Trophoblast cell (in vitro differentiated cells and primary cell): ENCODE measurements at regions not wholly inside any gene's neighbourhood (a gene's known extent, or its start where the extent isn't known, plus 50 kb on each side); places are given as distances from the start of the nearest gene placed in this dataset.

ENCODE experiments used
- DNase-seq, 2 donors: peaks; one replicate each; pipeline ENCODE4 v3.0.0-alpha.2; 2016
- H2AFZ ChIP-seq: 2 replicates; pipeline ENCODE4 v1.6.1; 2013; ENCODE audit warnings: low read length, moderate library complexity, mild to moderate bottlenecking; ENCODE audit not compliant: insufficient read depth, poor library complexity
- H2AK5ac ChIP-seq: 2 replicates; pipeline ENCODE4 v1.6.1; 2013; ENCODE audit warnings: mild to moderate bottlenecking, low read length
- H2BK120ac ChIP-seq: 2 replicates; pipeline ENCODE4 v1.6.1; 2013; ENCODE audit warnings: low read length, mild to moderate bottlenecking, moderate library complexity; ENCODE audit not compliant: insufficient read depth, poor library complexity
- H2BK12ac ChIP-seq: 2 replicates; pipeline ENCODE4 v1.6.1; 2013; ENCODE audit warnings: mild to moderate bottlenecking, low read length, moderate library complexity
- H2BK5ac ChIP-seq: 2 replicates; pipeline ENCODE4 v1.6.1; 2013; ENCODE audit warnings: low read length, low read depth, moderate library complexity, mild to moderate bottlenecking; ENCODE audit not compliant: poor library complexity
- H3K14ac ChIP-seq: 2 replicates; pipeline ENCODE4 v1.6.1; 2013; ENCODE audit warnings: mild to moderate bottlenecking, low read length
- H3K18ac ChIP-seq: 2 replicates; pipeline ENCODE4 v1.6.1; 2013; ENCODE audit warnings: mild to moderate bottlenecking, low read length
- H3K23ac ChIP-seq: 2 replicates; pipeline ENCODE4 v1.6.1; 2013; ENCODE audit warnings: low read length
- H3K27ac ChIP-seq: 2 replicates; pipeline ENCODE4 v1.5.1; 2013; ENCODE audit warnings: low read depth, mild to moderate bottlenecking, inconsistent platforms, low read length, moderate library complexity
- H3K27me3 ChIP-seq: 2 replicates; pipeline ENCODE4 v1.6.1; 2013; ENCODE audit warnings: inconsistent platforms, mild to moderate bottlenecking, low read length, moderate library complexity; ENCODE audit not compliant: insufficient read depth
- H3K36me3 ChIP-seq, 2 experiments: 1 replicate in 1 of 2; 2 replicates in 1 of 2; pipeline ENCODE4 v1.6.1; 2013; ENCODE audit warnings: low read length in 2 of 2, mild to moderate bottlenecking in 2 of 2, moderate library complexity in 1 of 2; ENCODE audit not compliant: insufficient read depth in 2 of 2, control insufficient read depth in 1 of 2
- H3K4ac ChIP-seq: 2 replicates; pipeline ENCODE4 v1.6.1; 2013; ENCODE audit warnings: low read depth, mild to moderate bottlenecking, low read length, moderate library complexity
- H3K4me1 ChIP-seq, 2 experiments: 1 replicate in 1 of 2; 2 replicates in 1 of 2; pipeline ENCODE4 v1.6.1; 2013; ENCODE audit warnings: low read length in 2 of 2, mild to moderate bottlenecking in 2 of 2, moderate library complexity in 1 of 2; ENCODE audit not compliant: insufficient read depth in 2 of 2, control insufficient read depth in 1 of 2
- H3K4me2 ChIP-seq: 2 replicates; pipeline ENCODE4 v1.6.1; 2013; ENCODE audit warnings: inconsistent platforms, mild to moderate bottlenecking, low read length, moderate library complexity
- H3K4me3 ChIP-seq: 2 replicates; pipeline ENCODE4 v1.5.1; 2013; ENCODE audit warnings: mild to moderate bottlenecking, low read depth, low read length, inconsistent platforms
- H3K79me1 ChIP-seq: one replicate; pipeline ENCODE4 v1.6.1; 2013; ENCODE audit warnings: low read length
- H3K79me2 ChIP-seq: 2 replicates; pipeline ENCODE4 v1.6.1; 2013; ENCODE audit warnings: low read length, mild to moderate bottlenecking; ENCODE audit not compliant: control insufficient read depth, insufficient read depth, poor library complexity
- H3K9ac ChIP-seq: 2 replicates; pipeline ENCODE4 v1.6.1; 2013; ENCODE audit warnings: mild to moderate bottlenecking, low read length
- H3K9me3 ChIP-seq: 2 replicates; pipeline ENCODE4 v1.6.1; 2013; ENCODE audit warnings: low read depth, mild to moderate bottlenecking, control low read depth, inconsistent platforms, low read length; ENCODE audit not compliant: insufficient read depth
- H4K12ac ChIP-seq: 2 replicates; pipeline ENCODE4 v1.6.1; 2013; ENCODE audit warnings: low read depth, mild to moderate bottlenecking, low read length, moderate library complexity
- H4K8ac ChIP-seq: 2 replicates; pipeline ENCODE4 v1.6.1; 2013; ENCODE audit warnings: low read depth, mild to moderate bottlenecking, low read length, moderate library complexity
- H4K91ac ChIP-seq: one replicate; pipeline ENCODE4 v1.6.1; 2013; ENCODE audit warnings: low read depth, mild to moderate bottlenecking, low read length, moderate library complexity
- WGBS: extraction: QIAGEN DNeasy Blood & Tissue Kit; methylation state at CpG from one replicate; pipeline ENCODE4 v1.1.7; 2013; ENCODE audit warnings: missing lambda C conversion rate; ENCODE audit not compliant: insufficient read length, insufficient coverage; ENCODE audit errors: extremely low coverage; 5-methylcytosine and 5-hydroxymethylcytosine counted together

DNA sequence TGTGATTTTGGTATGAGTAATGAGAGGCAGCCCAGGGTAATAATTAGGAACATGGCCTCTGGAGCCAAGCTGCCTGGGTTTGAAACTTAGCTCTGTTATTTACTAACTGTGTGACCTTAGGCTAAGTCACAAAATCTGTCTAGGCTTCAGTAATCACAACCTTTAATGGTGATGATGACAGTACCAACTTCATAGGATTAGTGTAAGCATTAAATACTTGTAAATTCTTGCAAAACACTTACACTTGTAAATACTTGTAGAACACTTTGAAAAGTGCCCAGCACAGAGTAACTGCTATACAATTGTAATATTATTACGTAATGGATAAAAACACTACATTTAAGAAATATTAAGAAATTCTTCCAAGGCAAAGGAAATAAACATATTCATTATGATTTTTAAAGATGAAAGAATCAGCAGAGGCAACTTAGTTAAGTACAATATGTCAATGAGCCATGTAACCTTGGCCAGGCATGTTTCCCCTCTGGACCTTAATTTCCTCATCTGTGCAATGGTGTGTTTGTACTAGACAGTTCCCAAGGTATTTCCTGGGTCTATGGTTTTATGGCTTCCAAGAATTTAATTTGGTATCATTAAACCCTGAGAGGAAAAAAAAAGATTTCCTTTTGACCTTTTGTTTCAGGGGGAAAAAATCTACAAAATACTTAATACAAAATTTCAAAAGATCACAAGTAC, 628.5 kb upstream of the KLHL1 start:
- H2BK120ac ChIP-seq = no peak overlapping the region

DNA sequence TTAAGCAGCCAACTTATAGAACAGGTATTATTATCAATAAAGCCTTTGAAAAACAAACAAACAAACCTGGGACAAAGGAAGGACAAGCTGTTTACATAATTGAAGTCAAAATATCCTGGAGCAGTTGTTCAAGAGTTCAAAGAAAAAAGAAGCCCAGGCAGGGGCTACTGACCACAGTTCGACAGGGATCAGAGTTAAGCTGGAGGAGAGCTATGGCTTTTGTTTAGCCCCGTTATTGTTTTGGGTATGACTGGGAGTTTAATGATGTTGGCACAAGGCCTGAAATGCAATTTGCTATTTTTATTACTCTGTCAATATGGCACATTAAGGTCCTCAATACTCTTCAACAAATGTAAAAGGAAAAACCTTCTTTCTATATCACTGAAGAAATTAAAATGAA, 624.4 kb upstream of the KLHL1 start:
- no peak overlapping the region for H3K4ac ChIP-seq
- no CpG with 5 or more reads among the region's 2 CpGs for WGBS

More for the DNA sequence above, 628.5 kb upstream of the KLHL1 start:
- Histone ChIP-seq H3K36me3 (no peaks in the 10 kb centered on the region), H3K79me1 (no peaks in the 10 kb centered on the region), H3K9me3 (no peaks in the 10 kb centered on the region), H3K18ac (no peak overlapping the region), H2AFZ (no peak overlapping the region), H3K27me3 (no peaks in the 10 kb centered on the region), H4K12ac (no peak overlapping the region), H3K14ac (no peak overlapping the region), H4K91ac (no peak overlapping the region), H3K4me2 (no peak overlapping the region), H3K79me2 (no peaks in the 10 kb centered on the region), H3K9ac (no peak overlapping the region), H3K4me3 (no peak overlapping the region), H3K4ac (no peak overlapping the region), H3K23ac (no peak overlapping the region), H2BK12ac (no peak overlapping the region), H3K27ac (no peak overlapping the region), H3K4me1 (no peaks in the 10 kb centered on the region), H2BK5ac (no peak overlapping the region), H2AK5ac (no peak overlapping the region), H4K8ac (no peak overlapping the region)
- no peak for DNase-seq
- no CpG with 5 or more reads among the region's 1 CpG for WGBS

DNA sequence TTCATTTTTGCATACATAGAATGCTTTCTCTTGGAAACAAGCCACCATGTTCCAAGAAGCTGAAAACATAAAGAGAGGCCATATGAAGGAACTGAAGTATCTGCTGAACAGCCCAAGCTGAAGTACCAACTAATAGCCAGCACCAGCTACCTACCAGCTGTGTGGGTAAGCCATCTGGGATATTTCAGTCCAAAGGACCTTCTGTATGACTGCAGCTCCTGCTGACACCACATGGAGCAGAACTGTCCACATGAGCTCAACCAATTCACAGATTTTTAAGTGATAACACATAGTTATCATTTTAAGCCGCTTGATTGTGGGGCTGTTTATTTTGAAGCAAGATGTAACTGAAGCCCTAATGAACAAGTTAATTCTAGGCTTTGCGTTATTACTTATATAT, 621.1 kb upstream of the KLHL1 start:
- no peak for DNase-seq
- H4K8ac ChIP-seq = no peak overlapping the region
- no peak overlapping the region for H3K14ac ChIP-seq
- H4K12ac ChIP-seq = no peak overlapping the region
- no peak overlapping the region for H3K4me3 ChIP-seq
- H2BK120ac ChIP-seq = no peak overlapping the region
- H3K79me1 ChIP-seq = no peaks in the 10 kb centered on the region
- H3K9ac ChIP-seq = no peak overlapping the region
- H2BK5ac ChIP-seq = no peak overlapping the region
- H3K4ac ChIP-seq = no peak overlapping the region
- H3K36me3 ChIP-seq = no peaks in the 10 kb centered on the region
- H3K23ac ChIP-seq = no peak overlapping the region
- H3K4me2 ChIP-seq = no peak overlapping the region
- no peaks in the 10 kb centered on the region for H3K27me3 ChIP-seq
- H3K79me2 ChIP-seq = no peaks in the 10 kb centered on the region
- WGBS = no CpG with 5 or more reads among the region's 2 CpGs
- H3K18ac ChIP-seq = no peak overlapping the region
- H3K27ac ChIP-seq = no peak overlapping the region
- no peak overlapping the region for H2AFZ ChIP-seq
- no peak overlapping the region for H2AK5ac ChIP-seq
- no peaks in the 10 kb centered on the region for H3K9me3 ChIP-seq
- no peaks in the 10 kb centered on the region for H3K4me1 ChIP-seq
- no peak overlapping the region for H4K91ac ChIP-seq
- H2BK12ac ChIP-seq = no peak overlapping the region

More for the DNA sequence above, 624.4 kb upstream of the KLHL1 start:
- Histone ChIP-seq H3K4me2 (no peak overlapping the region), H2AK5ac (no peak overlapping the region), H3K4me1 (no peaks in the 10 kb centered on the region), H3K9ac (no peak overlapping the region), H3K23ac (no peak overlapping the region), H3K4me3 (no peak overlapping the region), H3K14ac (no peak overlapping the region), H2BK12ac (no peak overlapping the region), H4K12ac (no peak overlapping the region), H3K79me2 (no peaks in the 10 kb centered on the region), H3K36me3 (no peaks in the 10 kb centered on the region), H4K8ac (no peak overlapping the region), H3K27ac (no peak overlapping the region), H2BK120ac (no peak overlapping the region), H4K91ac (no peak overlapping the region), H2AFZ (no peak overlapping the region), H2BK5ac (no peak overlapping the region), H3K9me3 (no peaks in the 10 kb centered on the region), H3K18ac (no peak overlapping the region), H3K27me3 (no peaks in the 10 kb centered on the region), H3K79me1 (no peaks in the 10 kb centered on the region)
- no peak for DNase-seq

DNA sequence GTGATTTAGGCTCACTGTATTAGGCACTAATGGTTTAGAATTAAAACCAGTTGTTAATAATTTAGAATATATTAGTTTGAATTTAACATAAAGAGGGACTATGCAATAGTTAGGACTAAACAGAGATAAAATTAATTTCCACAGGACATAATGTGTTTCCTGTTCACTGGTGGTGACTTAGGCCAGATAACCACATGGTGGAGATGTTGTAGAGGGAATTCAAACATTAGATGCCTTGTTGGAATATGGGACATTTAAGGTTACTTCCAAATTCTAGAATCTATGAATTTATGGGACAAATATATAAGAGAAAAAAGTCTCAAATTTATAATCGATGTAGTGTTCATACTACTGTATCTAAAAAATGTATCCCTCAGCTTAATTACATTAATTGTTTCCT, 615.5 kb upstream of the KLHL1 start:
- H3K79me2 ChIP-seq = no peaks in the 10 kb centered on the region
- no CpG with 5 or more reads among the region's 1 CpG for WGBS

More for the DNA sequence above, 615.5 kb upstream of the KLHL1 start:
- H2AK5ac ChIP-seq = no peak overlapping the region
- no peak overlapping the region for H2BK5ac ChIP-seq
- no peak overlapping the region for H4K91ac ChIP-seq
- no peak overlapping the region for H3K4ac ChIP-seq
- H3K4me1 ChIP-seq = no peaks in the 10 kb centered on the region
- H2BK120ac ChIP-seq = no peak overlapping the region
- no peak overlapping the region for H3K14ac ChIP-seq
- no peak overlapping the region for H3K4me3 ChIP-seq
- H3K27me3 ChIP-seq = no peaks in the 10 kb centered on the region
- no peak overlapping the region for H3K27ac ChIP-seq
- no peak overlapping the region for H3K4me2 ChIP-seq
- H2AFZ ChIP-seq = no peak overlapping the region
- no peaks in the 10 kb centered on the region for H3K36me3 ChIP-seq
- H3K79me1 ChIP-seq = no peaks in the 10 kb centered on the region
- no peak overlapping the region for H3K18ac ChIP-seq
- no peak overlapping the region for H3K9ac ChIP-seq
- no peak overlapping the region for H4K12ac ChIP-seq
- H2BK12ac ChIP-seq = no peak overlapping the region
- no peak overlapping the region for H3K23ac ChIP-seq
- H3K9me3 ChIP-seq = no peaks in the 10 kb centered on the region
- H4K8ac ChIP-seq = no peak overlapping the region
- DNase-seq = no peak
